Stimulated activated CD8-positive, alpha-beta memory T cell treated with anti-CD3 and anti-CD28 coated beads, Interleukin-15, amount 100 ng/mL, for 48 hours (primary cell): ENCODE measurements at regions not wholly inside any gene's neighbourhood (a gene's known extent, or its start where the extent isn't known, plus 50 kb on each side); places are given as distances from the start of the nearest gene placed in this dataset.
"Not testable (repeated sequence)": the region's sequence is repeated elsewhere in the genome, so short reads cannot be mapped to it uniquely, and the experiment has no call there.

Experiments
- DNase-seq, 2 donors: peaks; one replicate each; pipeline ENCODE4 v3.0.0-alpha.2; 2020; ENCODE audit warnings: low read depth in 2 of 2

DNA sequence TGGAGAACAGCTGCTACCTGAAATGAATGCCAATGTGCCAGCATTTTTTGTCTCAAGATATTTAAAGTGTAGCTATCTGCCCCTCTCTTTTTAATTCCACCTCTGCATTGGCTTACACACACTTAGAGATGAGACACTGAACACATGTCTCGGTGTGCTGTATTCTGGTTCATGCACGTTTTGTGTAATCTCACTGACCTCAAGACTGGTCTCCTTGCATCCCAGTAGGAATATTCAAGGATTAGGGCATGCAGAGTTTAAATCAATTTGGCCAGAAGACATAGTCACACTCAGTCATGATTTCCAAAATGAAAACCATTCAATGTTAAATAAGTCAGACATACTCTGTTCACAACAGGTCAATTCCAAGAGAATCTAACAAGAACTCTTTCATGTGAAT is 561.8 kb upstream of the TUSC1 start:
- no peak for DNase-seq

DNA sequence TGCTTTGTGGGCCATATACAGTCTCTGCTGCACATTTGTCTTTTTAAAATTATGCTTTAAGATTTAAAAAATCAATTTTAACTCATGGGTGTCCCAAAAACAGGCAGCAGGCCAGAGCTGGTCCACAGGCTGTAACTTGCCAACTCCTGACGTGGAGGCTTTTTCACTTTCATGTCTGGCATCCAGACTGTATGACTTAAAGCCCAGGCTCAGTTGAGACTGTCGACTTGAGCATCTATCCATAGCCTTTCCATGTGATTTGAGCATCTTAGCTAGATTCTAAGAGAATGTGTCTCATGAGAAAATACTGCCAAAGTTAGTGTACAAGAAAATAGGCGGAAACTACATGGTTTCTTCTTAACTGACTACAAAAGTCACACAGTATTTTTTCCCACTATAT is 559.0 kb upstream of the TUSC1 start:
- no peak for DNase-seq

GRCh38 chr9:26234865-26235264 is 556.6 kb upstream of the TUSC1 start:
- no peak for DNase-seq

DNA sequence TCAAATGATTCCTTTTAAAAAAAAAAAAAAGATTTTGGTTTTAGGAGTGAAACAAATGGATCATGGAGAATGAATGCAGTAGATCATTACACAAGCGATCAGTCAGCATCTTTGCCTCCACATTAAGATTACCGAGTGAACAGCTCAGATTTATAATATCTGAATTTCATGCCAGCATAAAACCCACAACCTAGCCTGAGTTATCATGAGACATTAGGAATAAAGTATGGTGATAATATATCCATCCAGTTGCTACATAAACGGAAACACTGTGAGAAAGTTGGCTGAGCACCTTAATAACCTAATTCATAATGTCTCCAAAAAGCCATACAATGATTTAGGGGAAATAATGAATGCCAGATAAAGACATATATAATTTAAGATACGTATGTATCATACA is 553.1 kb upstream of the TUSC1 start:
- DNase-seq, result no peak

DNA sequence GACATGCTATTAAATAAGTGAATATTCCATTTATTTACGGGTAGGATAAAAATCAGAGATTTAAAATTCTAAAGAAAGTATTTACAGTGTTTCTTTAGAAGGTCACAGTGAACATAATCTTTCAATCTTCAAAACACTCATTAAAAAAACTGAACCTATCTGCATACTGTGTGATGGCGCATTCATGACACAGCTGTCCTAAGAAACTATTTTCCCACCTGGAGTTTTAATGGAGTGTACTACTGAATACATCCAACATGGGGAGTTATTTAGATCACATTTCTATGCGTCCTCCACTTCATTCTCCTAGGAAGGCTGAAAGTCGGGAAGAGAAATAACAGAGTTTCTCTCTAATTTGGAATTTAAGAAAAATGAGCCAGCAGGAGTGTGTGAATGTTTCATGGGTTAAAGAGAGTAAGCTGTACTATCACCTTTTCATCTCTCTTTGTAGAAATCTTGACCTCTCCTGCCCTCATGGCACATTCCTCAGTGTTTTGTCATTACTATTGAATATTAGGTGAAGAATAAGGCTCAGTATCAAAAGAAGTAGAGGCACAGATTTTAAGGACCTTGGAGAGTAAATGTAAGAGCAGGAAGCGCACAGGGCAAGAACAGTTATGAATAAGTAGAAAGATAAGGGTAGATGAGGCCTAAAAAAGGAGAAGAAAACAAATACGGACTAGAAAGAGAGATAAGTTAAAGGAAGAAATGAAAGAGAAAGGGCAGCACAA is 551.2 kb upstream of the TUSC1 start:
- no peak for DNase-seq

DNA sequence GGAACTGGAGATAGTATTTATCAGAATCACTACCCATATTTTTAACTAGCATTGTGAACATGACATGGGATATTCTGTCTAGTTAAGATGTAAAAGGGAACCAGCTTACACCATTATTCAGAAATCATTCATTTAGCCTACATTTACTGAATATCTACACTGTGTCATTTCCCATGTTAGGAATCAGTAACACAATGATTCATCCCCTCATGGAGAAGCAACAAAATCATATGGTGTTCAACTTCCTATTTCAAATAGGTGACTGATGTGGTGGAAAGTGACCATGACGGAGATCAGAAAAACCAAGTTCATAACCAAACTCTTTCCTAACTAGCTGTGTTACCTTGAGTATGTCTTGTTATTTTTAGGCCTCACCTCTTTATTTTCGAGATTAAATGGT is 550.0 kb upstream of the TUSC1 start:
- no peak for DNase-seq

GRCh38 chr9:26221290-26221689 is 543.0 kb upstream of the TUSC1 start:
- DNase-seq, result no peak

DNA sequence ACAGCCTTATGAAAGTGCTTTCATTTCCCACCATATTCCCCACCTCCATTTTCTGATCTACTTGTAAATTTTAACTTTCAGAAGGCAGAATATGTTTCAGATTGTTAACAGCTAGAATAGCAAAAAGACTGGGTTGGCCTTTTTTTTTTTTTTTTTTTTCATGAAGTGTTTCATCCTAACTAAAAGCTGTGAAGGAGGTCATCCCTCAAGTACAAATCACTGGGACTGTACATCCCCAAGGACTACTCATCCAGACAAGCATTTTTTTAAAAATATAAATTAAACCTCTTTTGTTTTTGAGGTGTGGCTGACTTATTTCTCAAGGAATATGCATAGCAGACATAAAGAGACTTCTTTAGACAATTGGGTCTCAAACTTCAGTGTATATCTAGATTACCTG is 542.1 kb upstream of the TUSC1 start:
- DNase-seq, result no peak

- DNase-seq, result no peak
Measured at GRCh38 chr9:26219961-26220360, 541.7 kb upstream of the TUSC1 start.

GRCh38 chr9:26216702-26217101 is 538.5 kb upstream of the TUSC1 start:
- no peak for DNase-seq

GRCh38 chr9:26214713-26215444 is 536.6 kb upstream of the TUSC1 start:
- not testable (repeated sequence) for DNase-seq

DNA sequence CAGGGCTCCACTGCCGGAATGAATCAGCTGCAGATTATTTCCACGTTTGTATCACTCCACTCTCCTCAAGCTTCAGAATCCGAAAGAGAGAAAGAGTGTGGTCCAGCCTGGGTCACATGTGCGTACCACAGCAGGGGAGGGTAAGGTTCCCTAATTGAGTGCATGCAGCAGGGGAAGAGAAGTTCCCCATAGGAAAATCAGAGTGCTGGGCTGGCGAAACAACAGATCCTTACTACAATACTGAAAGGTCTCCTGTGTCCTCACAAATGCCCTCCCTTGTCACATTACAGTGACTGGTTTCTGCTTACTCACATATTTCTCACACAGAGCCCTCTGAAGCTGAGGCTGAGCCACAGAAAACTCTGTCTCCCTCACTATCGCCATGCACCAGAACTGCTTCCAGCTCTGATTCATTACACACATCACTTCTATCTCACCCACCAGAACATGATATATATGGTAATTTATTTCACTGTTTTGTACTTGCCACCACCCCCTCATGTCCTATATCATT is 532.2 kb upstream of the TUSC1 start:
- DNase-seq, result no peak

- DNase-seq, result no peak
Measured at GRCh38 chr9:26205261-26205660, 527.0 kb upstream of the TUSC1 start.

DNA sequence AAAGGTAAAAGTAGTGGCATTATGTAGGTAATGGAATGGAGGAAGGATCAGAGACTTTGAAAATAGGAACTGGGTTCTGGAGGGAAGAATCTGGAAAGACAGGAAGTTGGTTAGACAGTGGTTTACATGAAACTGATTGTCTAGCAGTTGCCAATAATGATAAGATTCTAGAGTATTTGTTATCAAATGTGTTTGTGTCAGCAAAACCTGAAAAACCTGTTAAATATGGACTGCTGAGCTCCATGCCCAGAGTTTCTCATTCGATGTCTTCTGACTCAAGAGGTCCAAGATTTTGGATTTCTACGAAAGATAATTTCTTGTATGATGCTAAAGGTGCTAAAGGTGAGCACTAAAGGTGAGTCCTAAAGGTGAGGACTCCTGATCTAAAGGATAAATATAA is 515.0 kb upstream of the TUSC1 start:
- no peak for DNase-seq

GRCh38 chr9:26191711-26192110 is 513.5 kb upstream of the TUSC1 start:
- no peak for DNase-seq

DNA sequence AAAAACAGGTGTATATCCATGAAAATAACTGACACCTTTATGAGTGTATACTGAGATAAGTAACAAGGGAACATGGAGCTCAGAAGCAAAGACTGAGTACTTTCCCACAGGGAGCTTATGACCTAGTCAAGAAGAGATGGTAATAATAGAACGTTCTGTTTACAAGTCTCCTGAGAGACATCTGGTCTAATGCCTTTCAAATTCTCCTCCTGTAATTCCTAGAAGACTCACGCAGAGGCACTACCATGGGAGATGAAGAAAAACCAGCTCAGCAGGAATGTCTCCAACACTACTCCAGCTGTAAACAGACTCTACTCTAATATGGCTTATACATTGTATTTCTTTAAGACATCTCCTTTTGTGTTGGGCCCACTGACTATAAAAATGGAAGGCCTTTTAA is 503.6 kb upstream of the TUSC1 start:
- no peak for DNase-seq

- no peak for DNase-seq
Measured at GRCh38 chr9:26176628-26177027, 498.4 kb upstream of the TUSC1 start.

- DNase-seq, result no peak
Measured at GRCh38 chr9:26175264-26175663, 497.0 kb upstream of the TUSC1 start.

DNA sequence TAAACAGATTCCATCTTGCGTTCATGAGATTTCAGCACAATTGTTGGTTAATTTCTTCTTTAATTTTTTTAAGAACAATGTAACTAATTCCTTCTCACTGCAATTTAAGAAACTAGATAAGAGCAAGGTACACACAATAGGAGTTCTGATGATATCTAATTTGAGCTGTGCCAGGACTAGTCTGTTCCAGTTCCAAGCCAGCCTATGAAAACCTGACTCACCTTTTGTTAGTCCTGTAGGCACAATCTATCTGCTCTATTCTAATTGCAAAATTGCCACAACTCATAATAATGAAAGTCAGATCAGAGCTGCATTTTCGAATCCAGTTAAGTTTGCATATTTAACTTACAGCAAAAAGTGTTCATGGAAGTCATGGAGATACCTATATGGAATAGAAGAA is 494.1 kb upstream of the TUSC1 start:
- DNase-seq, result no peak

GRCh38 chr9:26171691-26172090 is 493.4 kb upstream of the TUSC1 start:
- DNase-seq, result no peak

GRCh38 chr9:26170190-26170589 is 491.9 kb upstream of the TUSC1 start:
- DNase-seq, result no peak

GRCh38 chr9:26169708-26170107 is 491.5 kb upstream of the TUSC1 start:
- no peak for DNase-seq

- no peak for DNase-seq
Measured at GRCh38 chr9:26166537-26166936, 488.3 kb upstream of the TUSC1 start.
